Activated CD8-positive, alpha-beta T cell treated with anti-CD3 and anti-CD28 coated beads, Interleukin-2, amount 10 ng/mL, durations not matched to agents 7 days and 5 days (primary cell): ENCODE measurements at regions not wholly inside any gene's neighbourhood (a gene's known extent, or its start where the extent isn't known, plus 50 kb on each side); places are given as distances from the start of the nearest gene placed in this dataset.

ENCODE experiments used
- ATAC-seq: fragments of 150-1000 bp; cut with Tn5 transposase; one replicate; pipeline ENCODE4 v1.10.0; 2021; ENCODE audit warnings: moderate library complexity
- CTCF ChIA-PET: fragments of 350-600 bp; sonication (Branson Sonifier 250); formaldehyde crosslinking; loops from one replicate; lab custom pipeline; 2021; ENCODE audit warnings: antibody characterized with exemption; lab: Charles Lee
- POLR2A ChIA-PET: fragments of 350-600 bp; sonication (Branson Sonifier 250); formaldehyde crosslinking; loops from one replicate; lab custom pipeline; 2021; ENCODE audit warnings: antibody characterized with exemption; lab: Charles Lee
- DNase-seq: peaks from one replicate; pipeline ENCODE4 v3.0.0-alpha.2; 2020
- H3K27ac Mint-ChIP-seq: one replicate; pipeline ENCODE4 v1.8.0; 2021; ENCODE audit warnings: mild to moderate bottlenecking, mixed read lengths
- H3K27me3 Mint-ChIP-seq: one replicate; pipeline ENCODE4 v1.8.0; 2021; ENCODE audit warnings: low read depth, mixed read lengths
- H3K36me3 Mint-ChIP-seq: one replicate; pipeline ENCODE4 v1.8.0; 2021; ENCODE audit warnings: low read depth, mixed read lengths
- H3K4me1 Mint-ChIP-seq: one replicate; pipeline ENCODE4 v1.8.0; 2021; ENCODE audit warnings: low read depth, mixed read lengths
- H3K4me3 Mint-ChIP-seq: one replicate; pipeline ENCODE4 v1.8.0; 2021; ENCODE audit warnings: mild to moderate bottlenecking, mixed read lengths
- H3K9me3 Mint-ChIP-seq: one replicate; pipeline ENCODE4 v1.8.0; 2022; ENCODE audit warnings: mixed read lengths; ENCODE audit not compliant: insufficient read depth

GRCh38 chr4:124807421-124807820 is 94.9 kb upstream of the ANKRD50 start:
- DNase-seq (no peak), ATAC-seq (no peak)
- ChIA-PET CTCF (no interaction called here), POLR2A (no interaction called here)
- no peaks in the 10 kb centered on the region for H3K27me3 Mint-ChIP-seq
- H3K36me3 Mint-ChIP-seq, result no peaks in the 10 kb centered on the region
- no peaks in the 10 kb centered on the region for H3K4me1 Mint-ChIP-seq
- no peak overlapping the region for H3K4me3 Mint-ChIP-seq
- no peak overlapping the region for H3K27ac Mint-ChIP-seq
- H3K9me3 Mint-ChIP-seq, result no peaks in the 10 kb centered on the region

GRCh38 chr4:124806403-124806802 is 93.9 kb upstream of the ANKRD50 start:
- ChIA-PET CTCF (no interaction called here), POLR2A (no interaction called here)
- H3K4me1 Mint-ChIP-seq, result no peaks in the 10 kb centered on the region
- H3K27ac Mint-ChIP-seq, result no peak overlapping the region
- ATAC-seq (no peak), DNase-seq (no peak)
- no peaks in the 10 kb centered on the region for H3K27me3 Mint-ChIP-seq
- no peaks in the 10 kb centered on the region for H3K9me3 Mint-ChIP-seq
- no peak overlapping the region for H3K4me3 Mint-ChIP-seq
- no peaks in the 10 kb centered on the region for H3K36me3 Mint-ChIP-seq

GRCh38 chr4:124804584-124804983 is 92.1 kb upstream of the ANKRD50 start:
- Mint-ChIP-seq H3K4me1 (no peaks in the 10 kb centered on the region), H3K9me3 (no peaks in the 10 kb centered on the region), H3K36me3 (no peaks in the 10 kb centered on the region), H3K4me3 (no peak overlapping the region), H3K27me3 (no peaks in the 10 kb centered on the region), H3K27ac (no peak overlapping the region)
- DNase-seq (no peak), ATAC-seq (no peak)
- ChIA-PET CTCF (no interaction called here), POLR2A (no interaction called here)

GRCh38 chr4:124804041-124804440 is 91.5 kb upstream of the ANKRD50 start:
- H3K27ac Mint-ChIP-seq, result no peak overlapping the region
- no peaks in the 10 kb centered on the region for H3K27me3 Mint-ChIP-seq
- no peaks in the 10 kb centered on the region for H3K4me1 Mint-ChIP-seq
- ChIA-PET CTCF (no interaction called here), POLR2A (no interaction called here)
- no peak for DNase-seq
- no peaks in the 10 kb centered on the region for H3K36me3 Mint-ChIP-seq
- no peak for ATAC-seq
- no peaks in the 10 kb centered on the region for H3K9me3 Mint-ChIP-seq
- H3K4me3 Mint-ChIP-seq, result no peak overlapping the region

- H3K9me3 Mint-ChIP-seq, result no peaks in the 10 kb centered on the region
- CTCF ChIA-PET, result no interaction called here
- POLR2A ChIA-PET, result no interaction called here
- H3K4me1 Mint-ChIP-seq, result no peaks in the 10 kb centered on the region
- ATAC-seq (no peak), DNase-seq (no peak)
- H3K27ac Mint-ChIP-seq, result no peak overlapping the region
- H3K36me3 Mint-ChIP-seq, result no peaks in the 10 kb centered on the region
- no peak overlapping the region for H3K4me3 Mint-ChIP-seq
- no peaks in the 10 kb centered on the region for H3K27me3 Mint-ChIP-seq
Measured at GRCh38 chr4:124803641-124804040, 91.1 kb upstream of the ANKRD50 start.

GRCh38 chr4:124803026-124803425 is 90.5 kb upstream of the ANKRD50 start:
- Mint-ChIP-seq H3K36me3 (no peaks in the 10 kb centered on the region), H3K4me3 (no peak overlapping the region), H3K27me3 (no peaks in the 10 kb centered on the region), H3K9me3 (no peaks in the 10 kb centered on the region), H3K27ac (no peak overlapping the region), H3K4me1 (no peaks in the 10 kb centered on the region)
- CTCF ChIA-PET, result no interaction called here
- ATAC-seq (no peak), DNase-seq (no peak)
- POLR2A ChIA-PET, result no interaction called here

GRCh38 chr4:124797223-124797622 is 84.7 kb upstream of the ANKRD50 start:
- Mint-ChIP-seq H3K9me3 (no peaks in the 10 kb centered on the region), H3K4me1 (no peaks in the 10 kb centered on the region), H3K36me3 (no peaks in the 10 kb centered on the region), H3K4me3 (no peak overlapping the region), H3K27ac (no peak overlapping the region), H3K27me3 (no peaks in the 10 kb centered on the region)
- POLR2A ChIA-PET, result interaction anchor here (0.7 kb wide), 1 partner anchor 1575 kb away, joined by 3 read pairs; no protein-coding TSS in a partner anchor
- DNase-seq (no peak), ATAC-seq (no peak)
- CTCF ChIA-PET, result no interaction called here

GRCh38 chr4:124790471-124790870 is 77.9 kb upstream of the ANKRD50 start:
- ChIA-PET POLR2A (no interaction called here), CTCF (no interaction called here)
- Mint-ChIP-seq H3K9me3 (no peaks in the 10 kb centered on the region), H3K36me3 (no peaks in the 10 kb centered on the region), H3K27ac (no peak overlapping the region), H3K27me3 (no peaks in the 10 kb centered on the region), H3K4me1 (no peaks in the 10 kb centered on the region), H3K4me3 (no peak overlapping the region)
- DNase-seq (no peak), ATAC-seq (no peak)

GRCh38 chr4:124786634-124787033 is 74.1 kb upstream of the ANKRD50 start:
- Mint-ChIP-seq H3K27ac (no peak overlapping the region), H3K4me1 (no peaks in the 10 kb centered on the region), H3K36me3 (no peaks in the 10 kb centered on the region), H3K4me3 (no peak overlapping the region), H3K9me3 (no peaks in the 10 kb centered on the region), H3K27me3 (no peaks in the 10 kb centered on the region)
- ATAC-seq, result no peak
- ChIA-PET CTCF (no interaction called here), POLR2A (no interaction called here)
- no peak for DNase-seq

GRCh38 chr4:124785645-124786044 is 73.1 kb upstream of the ANKRD50 start:
- CTCF ChIA-PET, result no interaction called here
- Mint-ChIP-seq H3K9me3 (no peaks in the 10 kb centered on the region), H3K27me3 (no peaks in the 10 kb centered on the region), H3K4me1 (no peaks in the 10 kb centered on the region), H3K4me3 (no peak overlapping the region), H3K27ac (no peak overlapping the region), H3K36me3 (no peaks in the 10 kb centered on the region)
- POLR2A ChIA-PET, result no interaction called here
- DNase-seq (no peak), ATAC-seq (no peak)

- POLR2A ChIA-PET, result no interaction called here
- H3K4me1 Mint-ChIP-seq, result no peaks in the 10 kb centered on the region
- no peak overlapping the region for H3K27ac Mint-ChIP-seq
- H3K27me3 Mint-ChIP-seq, result no peaks in the 10 kb centered on the region
- no peak overlapping the region for H3K4me3 Mint-ChIP-seq
- no peaks in the 10 kb centered on the region for H3K9me3 Mint-ChIP-seq
- no peaks in the 10 kb centered on the region for H3K36me3 Mint-ChIP-seq
- ATAC-seq (no peak), DNase-seq (no peak)
- CTCF ChIA-PET, result no interaction called here
Measured at GRCh38 chr4:124783847-124784246, 71.3 kb upstream of the ANKRD50 start.

- Mint-ChIP-seq H3K36me3 (no peaks in the 10 kb centered on the region), H3K4me1 (no peaks in the 10 kb centered on the region), H3K27ac (no peak overlapping the region), H3K27me3 (no peaks in the 10 kb centered on the region), H3K9me3 (no peaks in the 10 kb centered on the region), H3K4me3 (no peak overlapping the region)
- ChIA-PET POLR2A (no interaction called here), CTCF (no interaction called here)
- DNase-seq (no peak), ATAC-seq (no peak)
Measured at GRCh38 chr4:124777007-124777406, 64.5 kb upstream of the ANKRD50 start.

- Mint-ChIP-seq H3K27ac (no peak overlapping the region), H3K27me3 (no peaks in the 10 kb centered on the region), H3K36me3 (no peaks in the 10 kb centered on the region), H3K4me1 (no peaks in the 10 kb centered on the region), H3K9me3 (no peaks in the 10 kb centered on the region), H3K4me3 (no peak overlapping the region)
- ChIA-PET CTCF (no interaction called here), POLR2A (no interaction called here)
- DNase-seq, result no peak
- no peak for ATAC-seq
Measured at GRCh38 chr4:124768596-124769365, 56.2 kb upstream of the ANKRD50 start.
